Endothelial cell of umbilical vein (primary cell): ENCODE measurements at regions not wholly inside any gene's neighbourhood (a gene's known extent, or its start where the extent isn't known, plus 50 kb on each side); places are given as distances from the start of the nearest gene placed in this dataset.

Experiments
- EZH2 ChIP-seq: IDR thresholded peaks from 2 replicates; pipeline ENCODE4 v1.6.1; 2012; ENCODE audit warnings: borderline replicate concordance, low read depth, mild to moderate bottlenecking, moderate library complexity, low read length, inconsistent platforms; ENCODE audit not compliant: severe bottlenecking
- FOS ChIP-seq: IDR thresholded peaks from 2 replicates; pipeline ENCODE4 v1.6.1; 2011; ENCODE audit warnings: mild to moderate bottlenecking, low read length, moderate library complexity, borderline replicate concordance; ENCODE audit not compliant: insufficient read depth
- GATA2 ChIP-seq: IDR thresholded peaks from 2 replicates; pipeline ENCODE4 v1.7.0; 2011; ENCODE audit warnings: low read depth, mild to moderate bottlenecking, moderate library complexity, mixed read lengths, low read length; ENCODE audit not compliant: insufficient read length, insufficient read depth
- JUN ChIP-seq: IDR thresholded peaks from 2 replicates; pipeline ENCODE4 v1.6.1; 2011; ENCODE audit warnings: borderline replicate concordance, low read depth; ENCODE audit not compliant: insufficient read length, insufficient read depth
- MAX ChIP-seq: IDR thresholded peaks from 2 replicates; pipeline ENCODE4 v1.6.1; 2011; ENCODE audit not compliant: insufficient read depth, insufficient read length
- MYC ChIP-seq: IDR thresholded peaks from one replicate; pipeline ENCODE4 v1.6.1; 2011; ENCODE audit warnings: mild to moderate bottlenecking, low read depth, low read length
- POLR2A ChIP-seq: IDR thresholded peaks from 2 replicates; pipeline ENCODE4 v1.6.1; 2012; ENCODE audit warnings: low read depth, mild to moderate bottlenecking, control low read depth, low read length
- POLR2AphosphoS5 ChIP-seq: IDR thresholded peaks from 2 replicates; pipeline ENCODE4 v1.6.1; 2012; ENCODE audit warnings: low read depth, mild to moderate bottlenecking, control low read depth, low read length, moderate library complexity; ENCODE audit not compliant: insufficient read depth
- TF ChIP-seq, protein P1 (sequence below), 2 donors: IDR thresholded peaks; 1 replicate in 1 of 2; 2 replicates in 1 of 2; pipeline ENCODE4 v1.5.1; 2011; ENCODE audit warnings: low read length in 2 of 2, mild to moderate bottlenecking in 2 of 2, moderate library complexity in 2 of 2, control low read depth in 1 of 2, inconsistent platforms in 1 of 2, low read depth in 1 of 2; ENCODE audit not compliant: insufficient read depth in 1 of 2; ENCODE audit errors: extremely low read depth in 1 of 2

- TF ChIP-seq, protein P1, sequence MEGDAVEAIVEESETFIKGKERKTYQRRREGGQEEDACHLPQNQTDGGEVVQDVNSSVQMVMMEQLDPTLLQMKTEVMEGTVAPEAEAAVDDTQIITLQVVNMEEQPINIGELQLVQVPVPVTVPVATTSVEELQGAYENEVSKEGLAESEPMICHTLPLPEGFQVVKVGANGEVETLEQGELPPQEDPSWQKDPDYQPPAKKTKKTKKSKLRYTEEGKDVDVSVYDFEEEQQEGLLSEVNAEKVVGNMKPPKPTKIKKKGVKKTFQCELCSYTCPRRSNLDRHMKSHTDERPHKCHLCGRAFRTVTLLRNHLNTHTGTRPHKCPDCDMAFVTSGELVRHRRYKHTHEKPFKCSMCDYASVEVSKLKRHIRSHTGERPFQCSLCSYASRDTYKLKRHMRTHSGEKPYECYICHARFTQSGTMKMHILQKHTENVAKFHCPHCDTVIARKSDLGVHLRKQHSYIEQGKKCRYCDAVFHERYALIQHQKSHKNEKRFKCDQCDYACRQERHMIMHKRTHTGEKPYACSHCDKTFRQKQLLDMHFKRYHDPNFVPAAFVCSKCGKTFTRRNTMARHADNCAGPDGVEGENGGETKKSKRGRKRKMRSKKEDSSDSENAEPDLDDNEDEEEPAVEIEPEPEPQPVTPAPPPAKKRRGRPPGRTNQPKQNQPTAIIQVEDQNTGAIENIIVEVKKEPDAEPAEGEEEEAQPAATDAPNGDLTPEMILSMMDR (IDR thresholded peaks at IDR 0.05; ENCODE audit: extremely low read depth in 1 of 2, insufficient read depth in 1 of 2, low read depth in 1 of 2, low read length in 2 of 2): no peak
- TF ChIP-seq POLR2AphosphoS5 (no peak), POLR2A (no peak), GATA2 (peak; percentile 55), EZH2 (no peak), MYC (no peak), MAX (no peak), JUN (no peak), FOS (no peak)
Measured at GRCh38 chr13:59320021-59320420, 843.7 kb downstream of the DIAPH3 start.
